ENCODE measurements at regions not wholly inside any gene's neighbourhood (a gene's known extent, or its start where the extent isn't known, plus 50 kb on each side); places are given as distances from the start of the nearest gene placed in this dataset.
"Not testable (repeated sequence)": the region's sequence is repeated elsewhere in the genome, so short reads cannot be mapped to it uniquely, and the experiment has no call there.

DNA sequence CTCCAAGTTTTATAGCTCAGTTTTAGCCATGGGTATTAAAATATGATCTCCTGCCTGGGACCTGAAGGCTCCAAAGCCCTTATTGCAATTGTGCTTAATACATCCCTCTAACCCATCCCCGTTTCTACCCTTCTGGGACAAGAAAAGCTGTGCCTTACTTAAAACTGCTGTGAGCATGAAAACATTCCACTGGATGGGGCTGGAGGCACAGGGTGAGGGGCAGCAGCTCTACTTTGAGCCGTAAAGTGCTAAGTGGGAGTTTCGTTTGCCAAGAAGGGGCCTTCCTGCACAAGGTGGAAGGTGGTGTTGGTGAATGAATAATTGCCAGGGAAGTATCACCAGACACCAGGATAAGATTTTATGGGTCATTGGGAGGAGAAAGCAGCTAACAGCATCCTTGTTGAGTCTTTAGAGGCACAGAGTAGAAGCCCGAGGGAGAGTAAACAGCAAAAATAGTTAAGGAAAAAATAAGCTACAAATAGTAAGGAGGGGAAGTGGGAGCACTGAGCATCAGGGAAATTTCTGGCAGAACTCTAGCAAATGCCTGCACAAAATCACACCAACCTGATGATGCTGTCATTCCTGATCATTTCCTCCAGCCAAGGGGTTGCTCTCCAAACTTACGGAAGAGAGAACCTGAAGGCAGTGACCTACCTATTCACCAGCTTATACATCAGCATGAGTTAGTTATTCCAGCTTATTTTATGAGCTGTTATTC lies 218.4 kb downstream of the MREG start:
- DNase-seq (ENCODE audit: low spot score), result no peak

DNA sequence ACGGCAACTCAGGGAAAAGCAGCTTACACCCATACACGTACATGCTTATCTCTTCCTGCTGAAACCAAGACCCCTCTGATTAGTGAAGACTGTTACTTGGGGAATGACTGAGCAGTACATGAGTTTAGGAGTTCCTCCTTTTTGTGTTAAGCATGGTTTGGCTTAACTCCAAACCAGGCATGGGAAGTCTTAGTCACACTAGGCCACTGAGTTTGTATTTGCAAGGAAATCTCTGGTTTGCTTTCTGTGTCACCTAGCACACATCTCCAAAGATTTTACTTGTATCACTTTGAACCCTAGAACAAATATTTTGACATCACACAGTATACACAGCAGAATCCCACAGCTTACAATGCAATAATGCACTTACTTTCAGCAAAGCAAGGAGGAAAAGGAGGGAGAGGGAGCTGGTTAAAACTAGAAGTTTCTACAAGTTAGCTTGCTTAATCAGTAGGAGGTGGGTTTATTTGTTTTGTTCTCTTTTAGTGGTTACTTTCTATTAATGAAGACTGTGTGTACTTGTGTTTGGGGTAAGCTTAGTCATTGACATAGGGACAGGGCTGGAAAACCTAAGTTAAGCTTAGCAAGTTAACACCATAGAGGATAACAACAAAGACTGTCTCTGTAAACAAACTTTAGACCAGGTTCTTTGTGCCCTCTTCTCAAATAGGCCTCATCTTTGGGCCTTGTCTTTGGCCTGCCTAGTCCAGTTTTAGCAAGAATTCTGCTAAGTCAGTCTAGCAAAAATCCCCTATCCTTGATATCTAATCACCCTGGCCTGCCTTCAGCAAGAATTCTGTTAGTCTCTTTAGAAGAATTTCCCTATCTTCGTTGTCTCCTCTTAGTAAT lies 219.4 kb downstream of the MREG start:
- DNase-seq (ENCODE audit: low spot score), result peak; percentile 12

DNA sequence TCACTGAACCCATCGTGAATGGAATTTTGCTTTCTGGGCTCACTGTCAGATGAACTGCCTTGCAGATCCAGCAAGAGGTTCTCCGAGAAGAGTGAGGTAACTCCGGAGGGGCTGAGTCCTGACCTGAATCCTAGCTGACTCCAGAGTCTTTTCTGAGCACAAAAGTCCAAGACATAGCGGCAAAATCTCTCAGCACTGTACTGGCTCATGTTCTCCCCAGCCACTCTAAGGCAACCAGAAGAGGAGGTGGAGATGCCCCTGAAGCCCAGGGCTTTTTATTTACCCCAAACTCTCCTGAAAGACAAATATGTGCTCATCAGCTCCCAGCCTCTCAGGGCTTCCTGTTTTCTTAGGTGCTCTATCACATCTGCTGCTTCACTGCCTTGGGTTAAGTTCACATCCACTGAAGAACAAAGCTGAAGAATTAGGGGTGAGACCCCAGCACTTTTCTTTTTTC lies 221.8 kb downstream of the MREG start:
- no peak for DNase-seq (ENCODE audit: low spot score)

DNA sequence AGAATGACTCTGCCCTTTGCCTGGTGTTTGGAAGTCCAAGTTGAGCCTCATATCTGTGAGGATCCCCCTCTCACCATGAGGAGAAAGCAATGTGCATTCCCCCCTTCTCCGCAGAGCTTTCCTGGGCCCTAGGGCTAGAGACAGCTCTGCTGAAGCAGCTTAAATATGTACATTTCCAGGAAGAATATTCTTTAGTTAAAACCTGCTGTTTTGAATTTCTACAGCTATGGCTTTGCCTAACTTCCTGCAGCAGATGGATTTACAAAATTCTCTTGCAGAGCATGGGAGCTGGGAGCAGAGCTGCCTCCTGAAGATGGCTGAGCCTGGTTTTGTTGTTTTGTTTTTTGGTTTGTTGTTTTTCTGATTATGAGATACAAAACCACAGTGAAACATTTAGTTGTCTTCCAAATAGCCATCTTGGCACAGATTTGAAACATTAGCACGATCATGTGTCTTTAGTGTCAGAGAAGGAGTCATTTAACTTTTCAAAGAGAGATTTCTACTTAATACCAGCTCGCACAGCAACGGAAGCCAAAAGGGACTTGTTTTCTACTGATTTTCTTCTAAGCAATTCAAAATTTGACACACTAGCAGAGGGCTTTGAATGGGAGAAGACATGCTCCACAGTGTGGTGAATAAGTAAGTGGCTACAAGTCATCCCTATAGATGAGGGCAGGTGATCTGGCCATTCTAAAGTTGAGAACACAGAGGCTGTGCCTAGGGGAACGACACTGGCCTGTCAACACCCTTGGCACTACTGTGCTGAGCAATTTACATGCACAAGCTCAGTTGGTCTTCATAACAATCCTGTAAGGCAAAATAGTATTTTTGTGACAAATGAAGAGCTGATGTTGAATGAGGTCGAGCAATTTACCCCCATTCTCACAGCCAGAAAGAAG lies 222.6 kb downstream of the MREG start:
- DNase-seq (ENCODE audit: low spot score), result no peak

DNA sequence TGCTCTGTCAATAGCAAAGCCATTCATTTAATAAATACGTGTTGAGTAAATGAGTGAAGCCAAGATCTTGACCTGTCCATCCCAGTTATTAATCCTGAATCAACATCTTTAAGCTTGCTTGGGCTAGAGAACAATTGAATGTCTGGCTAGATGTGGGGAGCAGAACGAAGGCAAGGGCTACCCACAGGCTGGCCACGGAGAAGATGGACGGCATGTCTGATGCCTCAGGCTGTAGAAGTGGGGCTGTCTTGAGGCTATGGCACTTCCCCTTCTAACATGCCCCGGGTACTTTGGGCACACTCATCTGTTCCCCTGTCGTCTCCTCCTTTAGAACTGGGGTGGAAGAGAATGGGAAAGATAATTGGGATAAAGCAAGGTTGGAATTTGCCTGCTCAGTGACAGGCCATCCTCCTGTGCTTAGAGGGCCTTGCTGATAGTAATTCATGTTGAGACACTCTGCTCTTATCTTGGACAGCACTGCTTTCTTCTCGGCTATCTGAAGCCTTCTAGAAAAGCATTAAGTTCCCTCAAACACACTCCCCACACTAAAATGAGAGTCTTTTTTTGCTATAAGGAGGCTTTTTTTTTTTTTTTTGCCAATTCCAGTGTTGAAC lies 225.7 kb downstream of the MREG start:
- DNase-seq (ENCODE audit: low spot score), result no peak

DNA sequence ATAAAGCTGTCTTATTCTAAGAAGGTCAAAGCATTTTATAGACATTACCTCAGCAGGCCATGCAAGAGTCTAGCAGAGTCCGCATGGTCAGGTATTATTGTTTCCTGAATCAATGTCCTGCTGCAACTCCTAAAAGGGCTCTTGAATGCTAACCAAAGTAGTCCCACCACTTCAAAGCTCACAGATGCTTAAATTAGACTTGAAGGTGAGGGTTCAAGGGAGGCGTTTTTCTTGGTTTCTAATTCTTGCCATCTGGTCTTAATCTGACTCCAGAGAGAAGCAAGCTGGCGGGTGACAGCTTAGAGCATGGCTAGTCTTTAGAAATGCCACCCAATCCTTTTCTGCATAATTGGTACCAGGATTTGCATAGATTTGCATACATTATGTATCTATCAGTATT lies 226.3 kb downstream of the MREG start:
- no peak for DNase-seq (ENCODE audit: low spot score)

DNA sequence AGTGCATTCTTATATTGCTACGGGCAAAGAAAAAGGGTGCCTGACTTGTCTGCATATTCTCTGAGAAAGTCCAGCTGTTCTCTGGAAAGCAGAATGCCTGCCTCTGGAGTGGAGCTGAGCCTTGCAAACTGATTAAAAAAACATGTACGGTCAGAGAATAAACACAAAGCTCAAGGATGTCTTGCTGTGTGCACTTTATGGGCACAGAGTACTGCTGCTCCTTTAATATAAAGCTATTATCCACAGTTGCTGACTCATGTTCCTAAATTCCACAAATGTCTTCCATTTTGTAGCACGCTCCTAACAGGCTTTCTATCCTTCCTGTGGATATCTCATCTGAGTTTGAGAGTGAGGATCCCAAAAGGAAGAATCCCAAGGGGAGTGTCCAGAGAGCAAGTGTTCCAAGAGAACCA lies 229.0 kb downstream of the MREG start:
- no peak for DNase-seq (ENCODE audit: low spot score)

DNA sequence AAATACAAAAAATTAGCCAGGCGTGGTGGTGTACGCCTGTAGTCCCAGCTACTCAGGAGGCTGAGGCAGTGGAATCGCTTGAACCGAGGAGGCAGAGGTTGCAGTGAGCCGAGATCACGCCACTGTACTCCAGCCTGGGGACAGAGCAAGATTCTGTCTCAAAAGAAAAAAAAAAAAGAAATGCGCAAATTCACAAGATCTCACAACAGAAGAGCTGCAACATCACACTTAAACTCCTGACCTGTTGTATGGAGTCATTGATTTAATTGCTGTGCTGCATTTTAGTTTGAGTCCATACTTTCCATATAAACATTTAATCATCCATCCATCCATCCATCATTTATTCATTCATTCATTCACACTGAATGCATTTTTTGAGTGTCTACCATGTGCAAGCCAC lies 229.7 kb downstream of the MREG start:
- DNase-seq (ENCODE audit: low spot score), result not testable (repeated sequence)

DNA sequence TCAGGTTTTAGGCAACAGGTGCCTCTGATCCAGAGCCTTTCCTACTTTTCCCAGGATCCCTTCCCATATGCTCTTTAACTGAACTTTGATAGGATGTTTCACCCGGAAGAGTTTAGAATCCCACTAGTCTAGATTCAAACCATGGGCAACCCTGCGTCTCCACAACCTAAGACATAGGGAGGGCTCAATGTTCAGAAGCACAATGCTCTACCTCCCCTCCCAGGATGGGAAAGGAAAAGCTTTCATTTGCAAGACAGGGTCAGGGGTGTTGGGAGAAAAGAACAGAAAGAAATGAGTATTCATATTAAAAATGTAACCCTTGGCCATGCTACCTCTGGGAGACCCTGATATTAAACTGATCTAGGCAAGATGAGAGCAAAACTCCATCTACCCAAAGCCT lies 230.4 kb downstream of the MREG start:
- DNase-seq (ENCODE audit: low spot score), result no peak

DNA sequence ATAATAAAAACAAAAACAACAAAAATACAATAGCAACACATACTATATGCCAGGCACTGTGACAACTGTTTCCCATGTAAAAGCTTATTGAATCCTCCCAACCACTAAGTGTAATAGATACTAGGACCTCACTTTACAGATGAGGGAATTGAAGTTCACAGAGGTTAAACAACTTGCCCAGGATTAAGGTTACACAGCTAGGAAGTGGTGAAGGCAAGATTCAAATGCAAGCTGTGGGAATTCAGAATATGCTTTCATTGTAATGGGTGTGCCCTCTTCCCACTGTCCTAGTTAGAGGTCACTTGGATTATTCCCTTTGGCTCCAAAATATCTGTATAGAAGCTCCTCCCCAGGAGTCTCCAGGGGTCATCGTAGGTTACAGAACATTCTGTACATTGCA lies 231.1 kb downstream of the MREG start:
- no peak for DNase-seq (ENCODE audit: low spot score)

DNA sequence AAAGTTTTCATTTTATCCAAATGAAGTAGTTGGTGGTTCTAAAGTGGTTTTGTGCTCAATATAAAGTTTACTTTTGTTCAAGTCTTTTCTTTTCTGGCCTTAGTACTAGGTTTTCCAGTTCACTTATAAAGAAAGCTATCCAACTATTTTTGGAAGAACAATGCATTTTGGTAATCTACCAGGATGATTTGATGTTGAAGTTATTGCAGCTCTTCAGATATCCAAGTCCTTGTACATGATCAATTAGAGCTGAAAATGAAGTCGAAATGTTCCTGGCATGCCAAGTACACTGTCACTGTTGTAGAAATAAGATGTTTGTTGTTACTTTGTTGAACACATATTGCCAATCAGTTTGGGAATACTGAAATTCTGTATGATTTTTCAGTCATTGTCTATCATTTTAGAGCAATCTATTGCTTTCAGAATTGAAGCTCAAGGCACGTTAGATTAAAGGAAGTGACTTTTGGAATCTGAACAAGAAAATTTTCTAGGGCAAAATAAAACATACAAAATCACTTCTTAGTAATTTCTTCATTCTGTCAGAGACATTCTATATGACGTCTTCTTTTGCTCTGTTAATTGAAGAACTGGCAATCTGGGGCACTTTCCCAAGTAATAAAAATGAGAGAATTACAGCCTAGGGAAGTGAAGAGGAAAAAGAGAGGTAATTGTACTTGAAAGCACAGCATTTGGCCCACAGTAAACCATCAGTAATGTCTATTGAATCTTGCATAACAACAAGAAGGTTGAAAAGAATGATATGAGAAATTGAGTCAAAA lies 232.3 kb downstream of the MREG start:
- no peak for DNase-seq (ENCODE audit: low spot score)

DNA sequence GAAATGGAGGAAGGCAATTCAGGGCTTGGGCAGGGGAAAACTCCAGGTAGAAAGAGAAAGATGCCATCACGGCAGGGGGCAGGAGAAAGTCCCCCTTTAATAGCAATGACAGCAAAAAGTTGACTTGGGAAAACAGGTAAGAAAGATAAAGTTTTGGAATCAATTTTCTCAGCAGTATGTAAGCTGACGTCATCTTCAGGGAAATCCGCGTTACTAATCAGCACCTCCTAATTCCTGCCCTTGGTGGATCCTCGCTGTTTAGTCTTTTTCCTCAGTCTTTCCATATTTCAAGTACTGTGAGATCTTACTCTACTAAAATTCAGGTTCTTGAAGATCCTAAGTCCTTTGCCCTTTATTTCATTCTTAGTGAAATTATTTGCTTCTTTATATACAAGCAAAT lies 233.0 kb downstream of the MREG start:
- DNase-seq (ENCODE audit: low spot score), result no peak

DNA sequence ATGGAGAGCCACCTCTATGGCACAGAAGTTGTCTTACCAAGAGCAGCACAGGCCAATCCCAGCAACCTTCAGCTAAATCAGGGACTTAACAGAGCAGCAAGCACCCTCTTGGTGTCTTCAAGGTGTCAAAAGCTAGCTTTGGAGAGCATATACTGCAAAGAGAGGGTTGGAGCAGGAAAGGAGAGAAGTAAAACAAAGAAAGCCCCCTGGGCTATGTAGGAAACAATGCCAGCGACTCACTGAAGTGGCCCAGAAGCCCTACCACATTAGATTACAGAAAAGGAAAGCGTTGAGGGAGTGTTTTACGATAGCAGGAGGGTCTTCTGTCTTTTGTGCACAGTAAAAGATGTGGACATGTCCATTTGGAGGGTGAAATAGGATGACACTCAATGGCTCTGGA lies 233.4 kb downstream of the MREG start:
- no peak for DNase-seq (ENCODE audit: low spot score)

DNA sequence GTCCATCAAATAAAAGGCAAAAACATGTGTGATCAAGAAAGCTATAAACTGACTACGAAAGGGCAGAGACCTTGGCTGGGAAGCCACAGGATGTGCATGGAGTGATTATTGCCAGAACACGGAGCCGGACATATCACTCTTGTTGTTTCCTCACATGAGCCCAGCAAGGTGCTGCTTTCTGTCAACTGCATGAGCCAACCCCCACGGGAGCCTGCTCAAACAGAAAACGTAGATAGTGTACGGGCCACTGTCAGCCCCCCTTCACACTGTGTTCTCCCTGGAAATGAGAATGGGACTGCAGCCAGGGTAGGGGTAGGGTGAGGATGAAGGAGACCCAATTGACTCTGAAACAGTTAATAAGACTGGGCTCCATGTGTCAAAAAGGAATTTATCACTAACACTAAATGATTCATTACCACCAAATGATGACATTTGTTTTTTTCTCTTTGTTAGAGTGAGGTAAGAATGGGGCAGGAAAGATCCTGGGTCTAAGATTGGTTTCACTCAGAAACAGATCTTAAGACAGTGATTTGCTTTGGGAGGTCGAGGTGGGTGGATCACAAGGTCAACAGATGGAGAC lies 235.8 kb downstream of the MREG start:
- no peak for DNase-seq (ENCODE audit: low spot score)

DNA sequence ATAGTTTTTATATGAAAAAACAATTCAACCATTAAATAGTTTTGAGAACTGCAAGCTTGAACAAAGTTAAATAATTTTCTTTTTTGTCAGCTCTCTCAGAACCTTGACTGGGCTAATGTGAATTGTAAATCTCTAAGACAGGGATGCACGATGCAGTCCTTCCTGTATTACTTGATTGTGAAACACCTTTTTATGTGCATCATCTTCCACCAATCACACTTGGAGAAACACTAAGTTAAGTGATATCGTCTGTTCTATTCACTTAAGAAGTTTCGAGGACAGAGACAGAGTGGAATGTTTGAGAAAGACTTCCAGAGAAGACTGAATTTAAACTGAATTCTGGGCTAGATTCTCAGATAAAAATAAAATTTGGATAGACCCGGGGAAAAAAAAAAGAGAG lies 238.2 kb downstream of the MREG start:
- DNase-seq (ENCODE audit: low spot score), result no peak

DNA sequence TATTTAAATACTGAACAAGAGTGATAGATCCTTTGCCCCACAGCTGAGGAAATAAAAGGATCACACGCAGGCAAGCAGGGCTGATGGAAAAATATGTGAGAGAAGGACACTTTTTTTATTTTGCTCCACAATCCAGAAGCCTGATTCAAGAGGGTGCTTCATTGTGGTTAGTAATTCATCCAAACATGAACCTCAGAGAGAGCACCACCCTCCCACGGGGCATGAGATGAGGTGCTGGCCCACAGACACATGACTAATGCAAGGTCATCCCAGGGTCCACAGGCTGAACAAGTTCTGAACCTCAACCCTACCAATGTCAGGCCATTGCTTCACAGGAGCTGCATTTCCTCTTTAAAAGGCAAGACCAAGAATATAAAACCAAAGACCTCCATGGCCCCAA lies 239.6 kb downstream of the MREG start:
- DNase-seq (ENCODE audit: low spot score), result no peak

DNA sequence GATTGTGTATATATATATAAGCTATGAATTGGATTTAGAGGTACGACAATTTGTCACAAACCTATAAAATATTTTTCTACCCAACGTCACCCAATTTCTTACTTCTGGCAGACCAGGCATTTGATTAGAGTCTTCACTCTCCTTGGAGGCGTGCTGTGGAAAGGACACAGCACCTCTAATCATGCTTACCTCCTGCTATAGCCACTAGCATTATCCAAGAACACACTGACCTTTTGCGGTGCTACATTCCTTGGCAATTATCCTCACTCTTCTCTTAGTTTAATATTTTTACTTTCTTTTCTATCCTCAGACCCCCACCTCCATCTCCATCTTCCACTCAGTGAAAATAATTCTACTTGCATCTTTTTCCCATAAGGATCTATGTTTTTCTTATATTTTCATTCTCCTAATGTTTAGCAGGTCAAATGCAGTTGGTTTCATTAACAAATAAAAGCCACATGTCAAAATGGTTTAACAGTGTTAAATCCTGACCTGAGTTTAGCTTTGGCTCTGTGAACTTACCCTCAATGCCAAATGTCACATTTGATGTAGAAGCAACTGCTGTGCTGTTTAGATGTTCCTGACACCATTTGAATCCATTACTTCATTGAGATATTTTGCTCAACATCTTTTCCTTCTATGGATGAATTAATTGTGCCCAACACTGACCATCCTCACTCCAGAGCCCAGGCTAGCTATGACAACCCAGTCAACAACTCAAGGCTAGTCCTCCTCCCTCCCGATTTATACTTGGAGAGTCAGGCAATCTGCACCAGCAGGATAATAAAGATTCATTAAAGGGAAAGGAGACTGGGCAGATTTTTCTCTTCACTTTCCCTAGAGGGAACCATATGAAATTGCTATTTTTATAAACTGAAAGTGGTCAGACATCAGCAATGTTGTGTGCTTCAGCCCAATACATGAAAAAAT lies 240.5 kb downstream of the MREG start:
- DNase-seq (ENCODE audit: low spot score), result no peak

DNA sequence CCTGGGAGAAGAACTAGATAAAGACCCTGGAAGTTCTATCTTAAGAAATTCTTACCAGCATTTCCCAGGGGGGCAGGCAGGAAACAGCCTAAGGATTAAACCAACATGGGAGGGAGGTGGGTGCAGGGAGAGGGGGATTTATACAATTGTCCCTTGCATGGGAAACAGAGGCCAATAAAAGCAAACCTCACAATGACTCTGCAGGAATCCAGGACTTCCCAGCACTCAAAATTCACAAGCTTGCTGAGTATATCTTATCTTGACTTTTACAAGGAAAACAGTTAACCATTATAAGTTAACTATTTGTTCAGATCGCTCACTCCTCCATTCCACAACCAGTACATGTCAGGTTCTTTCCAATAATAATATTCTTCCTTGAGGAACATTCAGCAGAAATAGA lies 241.3 kb downstream of the MREG start:
- DNase-seq (ENCODE audit: low spot score), result no peak

DNA sequence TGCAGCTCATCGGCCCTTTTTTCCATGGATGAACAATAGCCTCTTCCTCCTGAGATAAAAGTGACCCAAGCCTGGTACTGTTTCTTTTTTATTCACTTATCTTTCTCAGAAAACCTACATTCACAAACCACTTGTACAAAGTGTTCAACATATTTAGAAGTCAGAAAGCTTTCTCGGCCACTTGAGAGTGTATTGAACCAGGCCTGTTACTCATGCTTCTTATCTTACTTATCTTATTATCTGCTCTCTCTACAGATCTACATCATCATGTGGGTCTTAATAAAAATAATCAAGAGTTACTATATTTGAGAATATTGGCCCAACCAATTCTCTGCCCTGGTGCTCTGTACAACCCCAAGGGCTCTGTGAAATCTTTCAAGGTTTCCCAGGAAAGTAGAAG lies 242.1 kb downstream of the MREG start:
- DNase-seq (ENCODE audit: low spot score), result no peak

DNA sequence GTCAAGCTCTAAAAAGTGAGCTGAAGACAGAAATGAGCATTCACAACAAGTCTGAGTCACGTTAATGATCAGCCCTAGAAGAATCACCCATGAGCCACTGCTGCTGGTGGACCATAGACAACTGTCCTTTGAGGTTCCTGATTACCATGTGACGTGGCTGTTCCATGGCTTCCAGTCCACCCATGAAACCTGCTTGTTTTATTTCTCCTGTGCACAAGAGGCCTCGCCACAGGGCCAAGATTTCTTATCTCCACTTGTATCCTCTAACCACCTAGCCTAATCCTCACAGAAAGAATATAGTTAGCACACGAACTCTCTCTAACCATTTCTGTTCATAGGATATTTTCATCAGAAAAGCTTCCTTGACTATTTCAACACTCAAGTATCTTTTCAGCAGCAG lies 242.7 kb downstream of the MREG start:
- no peak for DNase-seq (ENCODE audit: low spot score)
